ENCODE measurements at regions not wholly inside any gene's neighbourhood (a gene's known extent, or its start where the extent isn't known, plus 50 kb on each side); places are given as distances from the start of the nearest gene placed in this dataset.

DNA sequence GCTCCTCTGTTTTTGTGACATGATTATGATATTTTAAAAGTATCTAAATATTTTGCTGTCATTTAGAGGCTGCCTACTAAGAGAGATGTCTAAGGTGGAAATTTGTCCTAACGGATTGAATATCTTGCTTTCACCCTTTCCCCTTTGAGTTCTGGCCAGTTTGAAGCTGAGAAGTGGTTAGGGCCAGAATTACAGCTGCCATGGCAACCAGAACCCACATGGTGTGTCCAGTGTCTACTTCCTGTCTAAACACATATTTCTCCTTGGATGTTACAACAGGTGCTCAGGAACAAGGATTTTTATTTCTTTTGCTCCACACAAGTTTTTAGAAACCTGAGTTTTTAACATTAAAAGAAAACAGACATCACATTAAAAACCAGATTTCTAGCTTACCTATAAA, 335.1 kb upstream of the OR4E1 start:
- TF ChIP-seq, protein P1, sequence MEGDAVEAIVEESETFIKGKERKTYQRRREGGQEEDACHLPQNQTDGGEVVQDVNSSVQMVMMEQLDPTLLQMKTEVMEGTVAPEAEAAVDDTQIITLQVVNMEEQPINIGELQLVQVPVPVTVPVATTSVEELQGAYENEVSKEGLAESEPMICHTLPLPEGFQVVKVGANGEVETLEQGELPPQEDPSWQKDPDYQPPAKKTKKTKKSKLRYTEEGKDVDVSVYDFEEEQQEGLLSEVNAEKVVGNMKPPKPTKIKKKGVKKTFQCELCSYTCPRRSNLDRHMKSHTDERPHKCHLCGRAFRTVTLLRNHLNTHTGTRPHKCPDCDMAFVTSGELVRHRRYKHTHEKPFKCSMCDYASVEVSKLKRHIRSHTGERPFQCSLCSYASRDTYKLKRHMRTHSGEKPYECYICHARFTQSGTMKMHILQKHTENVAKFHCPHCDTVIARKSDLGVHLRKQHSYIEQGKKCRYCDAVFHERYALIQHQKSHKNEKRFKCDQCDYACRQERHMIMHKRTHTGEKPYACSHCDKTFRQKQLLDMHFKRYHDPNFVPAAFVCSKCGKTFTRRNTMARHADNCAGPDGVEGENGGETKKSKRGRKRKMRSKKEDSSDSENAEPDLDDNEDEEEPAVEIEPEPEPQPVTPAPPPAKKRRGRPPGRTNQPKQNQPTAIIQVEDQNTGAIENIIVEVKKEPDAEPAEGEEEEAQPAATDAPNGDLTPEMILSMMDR (conservative IDR thresholded peaks at IDR 0.05 in 1 of 2, IDR thresholded peaks at IDR 0.05 in 1 of 2; ENCODE audit: extremely low read depth in 1 of 2, insufficient read depth in 1 of 2, low read depth in 1 of 2, low read length in 2 of 2), result no peak
- TF ChIP-seq EZH2 (IDR thresholded peaks at IDR 0.05; ENCODE audit: borderline replicate concordance, low read length), result no peak
